ENCODE measurements at regions not wholly inside any gene's neighbourhood (a gene's known extent, or its start where the extent isn't known, plus 50 kb on each side); places are given as distances from the start of the nearest gene placed in this dataset.

DNA sequence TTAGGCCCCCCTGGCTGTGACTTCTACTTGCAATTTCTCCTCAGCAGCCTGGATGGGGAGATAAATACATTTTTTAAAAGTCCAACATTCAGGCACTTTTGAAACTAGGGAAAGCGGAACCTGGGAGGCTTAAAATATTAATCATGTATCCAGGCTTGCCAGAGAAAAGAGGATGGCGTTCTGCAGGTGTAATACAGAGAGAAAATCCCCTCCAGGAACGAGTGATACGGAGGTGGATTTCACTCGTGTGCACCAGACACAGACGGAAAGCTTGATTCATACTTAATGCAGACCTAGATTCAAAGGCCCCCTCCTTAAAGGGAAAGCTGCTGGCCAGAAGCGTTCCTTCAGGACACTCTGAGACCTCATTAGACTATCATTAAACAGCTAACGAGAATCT lies 354.0 kb upstream of the BOD1L1 start:
- no peak for DNase-seq (ENCODE audit: low spot score in 2 of 2)
- Histone ChIP-seq H3K9me3 (no peaks in the 10 kb centered on the region), H3K4me1 (peaks cover 0 to 7% (median 0%) of the 10 kb centered on the region in 4 donors), H3K36me3 (no peaks in the 10 kb centered on the region), H3K4me3 (no peak overlapping the region), H3K27ac (no peak overlapping the region), H3K27me3 (no peaks in the 10 kb centered on the region)
- TF ChIP-seq POLR2A (IDR thresholded peaks at IDR 0.05) (no peak), EP300 (IDR thresholded peaks at IDR 0.05) (no peak)
- TF ChIP-seq, protein P1, sequence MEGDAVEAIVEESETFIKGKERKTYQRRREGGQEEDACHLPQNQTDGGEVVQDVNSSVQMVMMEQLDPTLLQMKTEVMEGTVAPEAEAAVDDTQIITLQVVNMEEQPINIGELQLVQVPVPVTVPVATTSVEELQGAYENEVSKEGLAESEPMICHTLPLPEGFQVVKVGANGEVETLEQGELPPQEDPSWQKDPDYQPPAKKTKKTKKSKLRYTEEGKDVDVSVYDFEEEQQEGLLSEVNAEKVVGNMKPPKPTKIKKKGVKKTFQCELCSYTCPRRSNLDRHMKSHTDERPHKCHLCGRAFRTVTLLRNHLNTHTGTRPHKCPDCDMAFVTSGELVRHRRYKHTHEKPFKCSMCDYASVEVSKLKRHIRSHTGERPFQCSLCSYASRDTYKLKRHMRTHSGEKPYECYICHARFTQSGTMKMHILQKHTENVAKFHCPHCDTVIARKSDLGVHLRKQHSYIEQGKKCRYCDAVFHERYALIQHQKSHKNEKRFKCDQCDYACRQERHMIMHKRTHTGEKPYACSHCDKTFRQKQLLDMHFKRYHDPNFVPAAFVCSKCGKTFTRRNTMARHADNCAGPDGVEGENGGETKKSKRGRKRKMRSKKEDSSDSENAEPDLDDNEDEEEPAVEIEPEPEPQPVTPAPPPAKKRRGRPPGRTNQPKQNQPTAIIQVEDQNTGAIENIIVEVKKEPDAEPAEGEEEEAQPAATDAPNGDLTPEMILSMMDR (IDR thresholded peaks at IDR 0.05) = no peak
- WGBS, 2 donors = 52 to 73% methylated on average over 8 of the region's 8 CpGs

GRCh38 chr4:13982010-13982409 lies 354.5 kb upstream of the BOD1L1 start:
- H3K4me3 ChIP-seq = no peak overlapping the region
- H3K27me3 ChIP-seq = no peaks in the 10 kb centered on the region
- TF ChIP-seq POLR2A (IDR thresholded peaks at IDR 0.05) (no peak), EP300 (IDR thresholded peaks at IDR 0.05) (no peak)
- TF ChIP-seq, protein P1 (IDR thresholded peaks at IDR 0.05) = no peak
- 56 to 59% methylated on average over 5 of the region's 5 CpGs for WGBS, 2 donors
- no peak overlapping the region for H3K27ac ChIP-seq
- H3K9me3 ChIP-seq = no peaks in the 10 kb centered on the region
- H3K4me1 ChIP-seq = peaks cover 0 to 7% (median 0%) of the 10 kb centered on the region in 4 donors
- DNase-seq (ENCODE audit: low spot score in 2 of 2) = no peak
- no peaks in the 10 kb centered on the region for H3K36me3 ChIP-seq

DNA sequence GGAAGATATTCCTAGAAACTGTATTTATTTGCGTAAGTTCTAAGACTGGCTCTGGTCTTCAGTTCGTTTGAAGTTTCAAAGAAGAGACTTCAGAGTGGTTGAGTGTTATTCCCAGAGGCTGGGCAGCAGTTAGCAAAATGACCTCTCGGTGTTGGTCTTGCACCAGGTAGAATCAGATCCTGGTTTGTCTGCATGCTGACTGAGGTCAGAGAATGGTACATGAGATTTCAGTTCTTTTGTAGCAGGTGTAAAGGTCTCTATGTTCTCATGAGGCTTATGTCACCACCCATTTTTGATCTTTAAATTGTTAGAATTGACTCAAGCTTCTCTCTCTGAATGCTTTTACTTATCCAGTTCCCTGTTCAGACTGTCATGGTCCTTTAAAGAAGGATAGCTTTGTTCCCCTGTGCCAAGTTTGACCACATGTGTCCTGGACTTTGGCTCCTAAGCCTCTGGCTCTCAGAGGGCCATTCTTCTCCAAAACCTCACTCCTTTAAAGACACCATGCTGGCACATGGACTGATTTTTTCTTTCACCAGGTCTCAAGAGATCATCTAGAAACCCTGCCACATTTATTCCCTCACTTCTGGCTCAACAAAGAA lies 355.8 kb upstream of the BOD1L1 start:
- Histone ChIP-seq H3K27me3 (no peaks in the 10 kb centered on the region), H3K27ac (no peak overlapping the region), H3K9me3 (no peaks in the 10 kb centered on the region), H3K36me3 (no peaks in the 10 kb centered on the region), H3K4me1 (peaks cover 0 to 8% (median 1%) of the 10 kb centered on the region in 4 donors), H3K4me3 (no peak overlapping the region)
- WGBS, 2 donors = 78 to 81% methylated on average over 3 of the region's 3 CpGs
- DNase-seq (ENCODE audit: low spot score in 2 of 2) = no peak
- TF ChIP-seq POLR2A (IDR thresholded peaks at IDR 0.05) (no peak), EP300 (IDR thresholded peaks at IDR 0.05) (no peak)
- TF ChIP-seq, protein P1 (IDR thresholded peaks at IDR 0.05) = no peak

DNA sequence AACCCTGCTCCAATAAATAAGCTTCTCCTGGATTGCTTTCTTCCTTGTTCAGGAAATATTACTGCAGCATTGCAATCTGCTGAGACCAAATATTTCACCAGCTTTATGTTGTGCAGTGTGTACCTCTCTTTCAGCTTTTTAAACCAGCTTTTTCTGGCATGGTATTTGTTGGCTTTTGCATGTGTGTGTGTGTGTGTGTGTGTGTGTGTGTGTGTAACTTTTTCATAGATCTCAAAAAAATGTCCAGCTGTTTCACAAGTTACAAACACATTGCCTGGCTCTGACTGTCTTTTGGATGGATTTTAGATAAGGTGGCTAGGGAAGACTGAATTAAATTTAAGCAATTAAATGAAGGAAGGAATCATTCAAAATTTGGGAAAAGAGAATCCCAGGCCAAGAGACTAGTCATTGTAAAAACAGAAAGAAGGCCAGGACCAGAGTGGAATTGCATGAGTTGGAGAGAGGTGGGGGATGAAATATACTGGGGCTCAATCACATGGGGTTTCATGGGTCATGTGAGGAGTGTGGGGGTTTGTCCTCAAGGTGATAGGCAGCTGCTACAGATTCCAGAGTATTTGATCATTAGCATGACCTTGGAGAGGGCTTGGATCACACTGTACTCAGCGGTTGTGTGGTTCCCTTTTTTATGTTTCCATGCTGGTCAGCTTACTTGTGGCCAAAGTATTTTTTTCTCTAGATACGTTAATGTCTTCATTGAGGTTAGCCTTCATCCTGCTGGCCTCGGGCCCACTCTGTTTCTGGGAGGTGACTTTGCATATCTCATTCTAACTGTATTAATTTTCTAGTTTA lies 357.7 kb upstream of the BOD1L1 start:
- Histone ChIP-seq H3K4me1 (peaks cover 0 to 18% (median 4%) of the 10 kb centered on the region in 4 donors), H3K9me3 (no peaks in the 10 kb centered on the region), H3K27ac (no peak overlapping the region), H3K27me3 (no peaks in the 10 kb centered on the region), H3K4me3 (no peak overlapping the region), H3K36me3 (no peaks in the 10 kb centered on the region)
- 13 to 28% methylated on average over 3 of the region's 3 CpGs for WGBS, 2 donors
- TF ChIP-seq EP300 (IDR thresholded peaks at IDR 0.05) (no peak), POLR2A (IDR thresholded peaks at IDR 0.05) (no peak)
- TF ChIP-seq, protein P1 (IDR thresholded peaks at IDR 0.05) = no peak
- DNase-seq (ENCODE audit: low spot score in 2 of 2) = no peak

GRCh38 chr4:13985837-13986236 lies 358.3 kb upstream of the BOD1L1 start:
- Histone ChIP-seq H3K4me3 (no peak overlapping the region), H3K9me3 (no peaks in the 10 kb centered on the region), H3K36me3 (no peaks in the 10 kb centered on the region), H3K27me3 (no peaks in the 10 kb centered on the region), H3K27ac (no peak overlapping the region), H3K4me1 (peaks cover 0 to 18% (median 4%) of the 10 kb centered on the region in 4 donors)
- 66 to 76% methylated on average over 3 of the region's 3 CpGs for WGBS, 2 donors
- TF ChIP-seq POLR2A (IDR thresholded peaks at IDR 0.05) (no peak), EP300 (IDR thresholded peaks at IDR 0.05) (no peak)
- TF ChIP-seq, protein P1 (IDR thresholded peaks at IDR 0.05) = no peak
- DNase-seq (ENCODE audit: low spot score in 2 of 2) = no peak

Data from tibial nerve (tissue), 4 donors.